Right ventricle myocardium superior (tissue), 1 donor: ENCODE measurements at regions not wholly inside any gene's neighbourhood (a gene's known extent, or its start where the extent isn't known, plus 50 kb on each side); places are given as distances from the start of the nearest gene placed in this dataset.

ENCODE experiments used
- ATAC-seq: fragments of 200-7000 bp; cut with Tn5 transposase; one replicate; pipeline ENCODE4 v1.9.1; 2020; ENCODE audit warnings: mild to moderate bottlenecking; ENCODE audit not compliant: poor library complexity
- DNase-seq: peaks from one replicate; pipeline ENCODE4 v3.0.0-alpha.2; 2020
- intact Hi-C: fragments of 100-400 bp; cut with DNase I; formaldehyde crosslinking; loops from one replicate; pipeline ENCODE4 v1.11.2; 2022
- donor health status: DM: no; HTN: yes; CAD: no; lungs with severe emphysema.

GRCh38 chr6:21648475-21649050 lies 55.0 kb downstream of the SOX4 start:
- no peak for DNase-seq
- no peak for ATAC-seq
- intact Hi-C loops, result no loop called here

DNA sequence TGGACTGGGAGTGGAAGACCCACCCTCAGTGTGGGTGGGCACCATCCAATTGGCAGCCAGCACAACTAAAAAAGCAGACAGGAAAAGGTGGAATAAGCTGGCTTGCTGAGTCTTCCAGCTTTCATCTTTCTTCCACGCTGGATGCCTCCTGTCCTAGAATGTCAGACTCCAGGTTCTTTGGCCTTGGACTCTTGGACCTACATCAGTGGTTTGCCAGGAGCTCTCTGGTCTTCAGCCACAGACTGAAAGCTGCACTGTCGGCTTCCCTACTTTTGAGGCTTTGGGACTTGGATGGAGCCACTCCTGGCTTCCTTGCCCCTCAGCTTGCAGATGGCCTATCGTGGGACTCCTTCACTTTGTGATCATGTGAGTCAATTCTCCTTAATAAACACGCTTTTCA lies 59.8 kb downstream of the SOX4 start:
- no peak for DNase-seq
- intact Hi-C loops, result no loop called here
- no peak for ATAC-seq

DNA sequence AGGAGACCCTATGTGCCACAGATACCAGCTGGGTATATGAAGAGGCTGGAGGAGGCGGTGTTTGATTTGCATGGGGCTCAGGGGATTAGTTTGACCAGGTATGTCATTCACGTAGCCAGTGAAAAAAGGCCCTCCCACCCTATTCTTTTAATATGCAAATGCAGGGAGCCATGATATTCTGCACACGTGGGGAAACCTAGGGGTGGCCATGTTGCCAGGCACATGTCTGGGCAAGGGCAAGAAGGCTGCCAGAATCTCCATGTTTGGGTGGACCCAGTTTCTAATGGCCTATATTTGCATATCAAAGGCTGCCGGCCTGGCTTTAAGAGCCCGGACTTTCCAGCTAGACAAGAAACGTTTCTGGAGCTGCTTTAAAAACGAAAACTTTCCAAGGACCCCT lies 60.4 kb downstream of the SOX4 start:
- intact Hi-C loops, result no loop called here
- no peak for DNase-seq
- no peak for ATAC-seq

- no peak for DNase-seq
- no peak for ATAC-seq
- intact Hi-C loops, result no loop called here
These were observed 60.8 kb downstream of the SOX4 start for GRCh38 chr6:21654361-21654760.

- no peak for ATAC-seq
- DNase-seq, result no peak
- intact Hi-C loops, result no loop called here
These were observed 70.4 kb downstream of the SOX4 start for GRCh38 chr6:21663966-21664313.

DNA sequence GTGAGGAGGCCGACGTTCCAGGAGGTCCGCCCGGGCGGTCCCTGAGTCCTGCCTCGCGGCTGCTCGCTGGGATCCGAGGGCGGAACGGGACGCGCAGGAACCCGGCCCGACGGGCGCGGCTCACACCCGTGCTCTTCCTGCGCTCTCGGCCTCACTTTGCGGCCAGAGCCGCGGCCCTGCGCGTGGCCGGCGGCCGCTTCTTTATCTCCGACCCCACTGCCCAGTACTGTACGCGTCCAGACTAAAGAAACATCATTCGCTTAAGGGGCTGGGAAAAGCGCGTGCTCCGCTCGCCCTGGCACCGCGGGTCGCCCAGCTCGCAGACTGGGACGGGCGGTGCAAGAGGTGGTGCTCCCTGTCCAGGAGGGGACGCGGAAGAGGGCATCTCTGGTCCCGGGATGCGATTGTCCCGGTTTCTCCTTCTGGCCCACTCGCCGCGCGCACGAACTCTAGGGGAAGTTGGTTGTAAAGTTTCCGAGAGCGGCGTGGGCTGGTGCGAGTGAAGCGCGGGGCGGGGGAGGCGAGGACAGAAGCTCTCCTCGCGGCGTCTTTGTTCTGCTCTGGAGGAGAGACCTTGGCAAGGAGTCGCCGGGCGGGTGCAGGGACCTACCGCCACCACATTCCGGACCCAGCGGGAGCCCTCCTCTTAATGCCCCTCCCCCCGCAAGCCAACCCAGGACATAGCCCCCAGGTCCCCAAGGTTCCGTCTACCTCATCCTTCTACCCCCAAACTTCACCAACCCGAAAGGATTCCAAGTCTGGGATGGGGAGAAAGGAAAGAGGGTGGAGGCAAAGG lies 71.0 kb downstream of the SOX4 start:
- peak; percentile 47 for DNase-seq
- ATAC-seq, result peak; percentile 50
- intact Hi-C loops, result no loop called here

GRCh38 chr6:21665110-21665391 lies 71.5 kb downstream of the SOX4 start:
- intact Hi-C loops, result no loop called here
- DNase-seq (no peak), ATAC-seq (peak; percentile 10)

DNA sequence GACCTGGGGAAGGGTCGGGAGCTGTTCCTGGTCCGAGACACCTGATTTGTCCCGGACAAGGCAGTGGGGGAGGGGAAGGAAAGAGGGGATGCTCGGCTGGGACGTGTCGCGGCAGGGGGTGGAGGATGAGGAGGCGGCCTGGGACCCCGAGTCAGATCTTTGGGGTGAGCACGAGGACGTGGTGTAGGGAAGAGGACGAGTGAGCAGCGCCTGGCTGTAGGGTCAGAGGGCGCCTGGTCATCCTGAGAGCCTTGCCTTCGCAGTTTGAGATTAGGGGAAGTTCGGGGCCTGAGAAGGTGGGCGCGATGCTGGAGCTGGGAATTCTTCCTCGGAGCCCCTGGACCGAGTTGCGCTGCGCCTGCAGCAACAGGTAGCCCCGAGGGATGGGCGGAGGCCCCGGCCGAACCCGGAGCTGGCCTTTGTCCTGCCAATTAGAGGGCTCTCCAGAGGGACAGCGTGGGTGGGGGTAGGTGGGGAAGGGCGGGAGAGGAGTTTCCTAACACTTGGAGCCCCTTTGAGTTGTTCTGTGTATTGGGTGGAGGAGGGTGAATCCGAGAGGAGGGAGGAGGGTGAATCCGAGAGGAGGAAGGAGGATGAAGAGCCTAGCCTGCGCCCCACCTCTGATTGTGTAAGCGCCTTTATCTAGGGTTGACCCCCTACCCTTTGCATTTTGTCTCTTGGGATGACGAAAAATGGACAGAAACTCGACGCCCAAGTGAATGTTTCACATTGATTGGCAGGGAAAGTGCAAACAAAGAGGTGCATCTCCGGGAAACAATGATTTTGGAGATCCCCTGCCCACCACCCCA lies 72.0 kb downstream of the SOX4 start:
- ATAC-seq (peak; percentile 34), DNase-seq (no peak)
- intact Hi-C loops, result no loop called here

DNA sequence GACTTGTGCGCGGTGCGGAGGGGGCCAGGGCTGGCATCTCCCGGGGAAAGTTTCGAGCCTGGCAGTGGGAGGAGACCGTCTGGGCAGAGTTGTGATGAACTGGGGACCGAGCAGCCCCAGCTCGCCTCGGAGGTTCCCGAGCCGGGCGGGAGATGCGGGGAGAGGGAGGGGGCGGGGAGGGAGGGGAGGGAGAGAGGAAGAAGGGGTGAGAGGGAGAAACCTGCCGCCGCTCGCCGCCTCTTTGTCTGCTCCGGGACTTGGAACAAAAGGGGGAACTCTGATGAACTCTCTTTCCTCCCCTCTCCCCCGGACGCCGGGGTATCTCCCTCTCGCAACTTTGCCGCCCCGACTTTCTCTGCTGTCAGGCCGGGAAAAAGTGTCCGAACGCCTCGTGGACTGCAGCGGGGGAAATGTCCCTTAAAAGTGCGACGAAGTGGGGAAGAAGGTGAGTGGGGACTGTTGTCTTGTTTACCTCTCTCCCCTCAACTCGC lies 72.7 kb downstream of the SOX4 start:
- DNase-seq, result no peak
- peak; percentile 14 for ATAC-seq
- intact Hi-C loops, result no loop called here

GRCh38 chr6:21666853-21667681 lies 73.5 kb downstream of the SOX4 start:
- intact Hi-C loops, result no loop called here
- ATAC-seq (no peak), DNase-seq (no peak)

GRCh38 chr6:21668795-21669194 lies 75.2 kb downstream of the SOX4 start:
- intact Hi-C loops, result no loop called here
- ATAC-seq (no peak), DNase-seq (no peak)

GRCh38 chr6:21676769-21677168 lies 83.2 kb downstream of the SOX4 start:
- no peak for DNase-seq
- intact Hi-C loops, result no loop called here
- no peak for ATAC-seq

- no peak for ATAC-seq
- intact Hi-C loops, result no loop called here
These were observed 85.4 kb downstream of the SOX4 start for GRCh38 chr6:21678990-21679389.

DNA sequence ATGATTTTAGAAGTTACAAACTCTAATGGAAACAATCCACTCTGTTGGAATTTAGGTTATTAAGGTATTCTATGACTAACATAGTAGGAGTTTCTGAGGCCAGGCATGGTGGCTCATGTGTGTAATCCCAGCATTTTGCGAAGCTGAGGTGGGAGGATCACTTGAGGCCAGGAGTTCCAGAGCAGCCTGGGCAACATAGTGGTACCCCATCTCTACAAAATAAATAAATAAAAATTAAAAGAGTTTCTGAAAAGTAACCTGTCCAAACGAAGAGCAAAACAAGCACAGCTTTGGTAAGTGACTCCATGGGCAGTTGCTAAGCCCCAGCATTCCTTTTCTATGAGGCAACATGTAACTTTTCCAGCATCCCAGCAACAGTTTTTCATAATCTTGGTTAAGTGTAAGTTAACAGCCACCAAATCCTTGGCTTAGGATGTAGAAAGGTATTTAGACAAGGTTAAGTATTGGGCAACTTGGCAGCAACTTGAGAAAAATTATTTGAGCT lies 86.3 kb downstream of the SOX4 start:
- intact Hi-C loops, result no loop called here
- ATAC-seq (no peak), DNase-seq (no peak)

More at GRCh38 chr6:21678990-21679389, 85.4 kb downstream of the SOX4 start:
- DNase-seq, result no peak

DNA sequence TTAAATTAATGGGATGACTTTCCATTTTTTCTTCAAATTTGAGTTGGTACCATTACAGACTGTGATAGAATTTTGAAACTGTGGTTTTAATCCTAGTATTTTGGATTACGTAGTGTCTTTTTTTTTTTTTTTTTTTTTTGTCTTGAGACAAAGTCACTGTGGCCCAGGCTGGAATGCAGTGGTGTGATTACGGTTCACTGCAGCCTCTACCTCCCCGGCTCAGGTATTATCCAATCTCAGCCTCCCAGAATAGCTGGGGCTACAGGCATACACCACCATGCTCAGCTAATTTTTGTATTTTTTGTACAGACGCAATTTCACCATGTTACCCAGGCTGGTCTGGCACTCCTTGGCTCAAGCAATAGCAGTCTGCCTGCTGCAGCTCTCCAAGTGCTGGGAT lies 87.1 kb downstream of the SOX4 start:
- no peak for ATAC-seq
- no peak for DNase-seq
- intact Hi-C loops, result no loop called here

- intact Hi-C loops, result no loop called here
- ATAC-seq, result no peak
- no peak for DNase-seq
These were observed 96.9 kb downstream of the SOX4 start for GRCh38 chr6:21690489-21690888.

DNA sequence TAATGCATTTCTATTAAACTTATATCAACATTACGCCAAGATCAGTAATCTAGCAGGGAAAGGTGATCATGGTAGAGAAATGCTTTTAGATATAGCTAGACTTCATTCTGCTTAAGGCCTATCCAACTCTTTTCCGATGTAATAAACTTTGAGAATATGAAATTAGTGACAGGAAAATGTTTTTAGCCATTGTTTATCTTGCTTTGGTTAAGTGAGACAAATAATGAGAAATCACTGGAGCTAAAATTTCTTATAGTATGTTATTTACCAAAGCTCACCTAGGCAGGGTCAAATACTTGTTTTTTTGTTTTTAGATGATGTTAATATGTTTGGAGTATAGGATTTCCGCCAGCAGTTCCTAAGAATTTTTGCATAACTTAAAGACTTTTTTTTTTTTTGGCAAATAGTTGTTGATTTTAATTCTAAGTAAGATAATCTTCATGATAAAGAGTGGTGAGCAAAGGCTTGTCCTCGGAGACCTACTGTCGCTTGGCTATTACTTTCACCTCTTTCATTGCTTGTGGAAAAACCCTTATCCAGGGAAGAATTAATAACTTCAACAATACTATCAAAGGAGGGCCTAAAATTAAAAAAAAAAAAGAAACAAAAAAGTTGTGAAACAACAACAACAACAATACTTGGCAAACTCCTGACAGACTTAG lies 98.3 kb downstream of the SOX4 start:
- intact Hi-C loops, result no loop called here
- DNase-seq (no peak), ATAC-seq (no peak)

- no peak for DNase-seq
- no peak for ATAC-seq
- intact Hi-C loops, result no loop called here
These were observed 99.2 kb downstream of the SOX4 start for GRCh38 chr6:21692721-21693120.

DNA sequence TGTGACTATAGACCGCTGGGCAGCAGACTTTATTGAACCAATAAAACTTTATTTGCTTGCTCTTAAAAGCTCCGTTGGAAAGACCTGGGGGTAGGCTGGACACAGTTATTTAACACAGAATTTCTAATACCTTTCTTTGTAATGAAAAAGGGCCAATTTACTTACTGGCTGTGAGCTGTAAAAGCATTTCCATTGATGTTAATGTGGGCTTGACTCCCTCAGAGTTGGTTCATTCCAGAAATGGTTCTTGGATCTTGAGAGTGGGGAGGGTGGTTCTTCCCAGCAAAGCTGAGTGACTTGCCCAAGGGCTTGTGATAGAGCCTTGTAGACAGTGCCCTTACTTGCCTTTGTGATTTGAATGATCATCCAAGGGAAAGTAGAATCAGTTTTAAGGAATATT lies 100.6 kb downstream of the SOX4 start:
- no peak for ATAC-seq
- intact Hi-C loops, result no loop called here

More for the DNA sequence above, 100.6 kb downstream of the SOX4 start:
- DNase-seq, result no peak
